H9 (cell line): ENCODE measurements at regions not wholly inside any gene's neighbourhood (a gene's known extent, or its start where the extent isn't known, plus 50 kb on each side); places are given as distances from the start of the nearest gene placed in this dataset.
"Not testable (repeated sequence)": the region's sequence is repeated elsewhere in the genome, so short reads cannot be mapped to it uniquely, and the experiment has no call there.

Experiments used
- DNase-seq: peaks from one replicate; pipeline ENCODE4 v3.0.0-alpha.2; 2017
- H2AFZ ChIP-seq: one replicate; pipeline ENCODE4 v1.6.1; 2013; ENCODE audit warnings: mild to moderate bottlenecking, low read length, control low read depth, moderate library complexity
- H2AK5ac ChIP-seq: 2 replicates; pipeline ENCODE4 v1.6.1; 2013; ENCODE audit warnings: low read length, control low read depth, mixed read lengths; ENCODE audit not compliant: insufficient read length
- H2BK120ac ChIP-seq: one replicate; pipeline ENCODE4 v1.6.1; 2013; ENCODE audit warnings: low read depth, mild to moderate bottlenecking, low read length, control low read depth, inconsistent platforms; ENCODE audit not compliant: poor library complexity, severe bottlenecking
- H2BK12ac ChIP-seq: 2 replicates; pipeline ENCODE4 v1.6.1; 2013; ENCODE audit warnings: low read length, control low read depth, mixed read lengths, low read depth; ENCODE audit not compliant: insufficient read length
- H2BK15ac ChIP-seq: 2 replicates; pipeline ENCODE4 v1.6.1; 2013; ENCODE audit warnings: low read depth, low read length, control low read depth
- H2BK20ac ChIP-seq: one replicate; pipeline ENCODE4 v1.6.1; 2013; ENCODE audit warnings: low read depth, mild to moderate bottlenecking, low read length, control low read depth, inconsistent platforms; ENCODE audit not compliant: poor library complexity, severe bottlenecking
- H2BK5ac ChIP-seq: 2 replicates; pipeline ENCODE4 v1.6.1; 2013; ENCODE audit warnings: low read length, control low read depth, mixed read lengths; ENCODE audit not compliant: insufficient read length
- H3K14ac ChIP-seq: 2 replicates; pipeline ENCODE4 v1.6.1; 2013; ENCODE audit warnings: low read length, control low read depth; ENCODE audit not compliant: insufficient read depth
- H3K18ac ChIP-seq: 2 replicates; pipeline ENCODE4 v1.6.1; 2013; ENCODE audit warnings: low read depth, mild to moderate bottlenecking, mixed read lengths, low read length, control low read depth; ENCODE audit not compliant: insufficient read length
- H3K23ac ChIP-seq: 2 replicates; pipeline ENCODE4 v1.6.1; 2013; ENCODE audit warnings: low read length, control low read depth, mixed read lengths, low read depth; ENCODE audit not compliant: insufficient read length
- H3K23me2 ChIP-seq: 2 replicates; pipeline ENCODE4 v1.6.1; 2013; ENCODE audit warnings: low read depth, mild to moderate bottlenecking, mixed read lengths, low read length, control low read depth; ENCODE audit not compliant: insufficient read length, poor library complexity, severe bottlenecking
- H3K27ac ChIP-seq: 2 replicates; pipeline ENCODE4 v1.5.1; 2013; ENCODE audit warnings: low read length, control low read depth, mixed read lengths, low read depth; ENCODE audit not compliant: insufficient read length
- H3K27me3 ChIP-seq: 2 replicates; pipeline ENCODE4 v1.6.1; 2013; ENCODE audit warnings: low read length, control low read depth, inconsistent platforms; ENCODE audit not compliant: insufficient read depth
- H3K4ac ChIP-seq: 2 replicates; pipeline ENCODE4 v1.6.1; 2013; ENCODE audit warnings: low read depth, mild to moderate bottlenecking, control low read depth, inconsistent platforms, low read length, moderate library complexity
- H3K4me1 ChIP-seq: 2 replicates; pipeline ENCODE4 v1.6.1; 2013; ENCODE audit warnings: low read length, control low read depth, inconsistent platforms; ENCODE audit not compliant: insufficient read depth
- H3K4me2 ChIP-seq: 2 replicates; pipeline ENCODE4 v1.6.1; 2013; ENCODE audit warnings: low read length, control low read depth, mixed read lengths; ENCODE audit not compliant: insufficient read length, insufficient read depth
- H3K56ac ChIP-seq: 2 replicates; pipeline ENCODE4 v1.6.1; 2013; ENCODE audit warnings: low read depth, mild to moderate bottlenecking, mixed read lengths, low read length, control low read depth; ENCODE audit not compliant: insufficient read length
- H3K79me1 ChIP-seq: 2 replicates; pipeline ENCODE4 v1.6.1; 2013; ENCODE audit warnings: low read depth, mild to moderate bottlenecking, moderate library complexity, low read length, control low read depth, inconsistent platforms; ENCODE audit not compliant: insufficient read depth, poor library complexity, severe bottlenecking
- H3K79me2 ChIP-seq: 2 replicates; pipeline ENCODE4 v1.6.1; 2013; ENCODE audit warnings: low read length, control low read depth, inconsistent platforms; ENCODE audit not compliant: insufficient read depth
- H3K9ac ChIP-seq: 2 replicates; pipeline ENCODE4 v1.6.1; 2013; ENCODE audit warnings: low read length, control low read depth, mixed read lengths; ENCODE audit not compliant: insufficient read length; ENCODE audit errors: extremely low read depth
- H3K9me3 ChIP-seq: one replicate; pipeline ENCODE4 v1.6.1; 2013; ENCODE audit warnings: low read depth, low read length, inconsistent platforms; ENCODE audit not compliant: control insufficient read depth
- H3T11ph ChIP-seq: one replicate; pipeline ENCODE4 v1.6.1; 2013; ENCODE audit warnings: mild to moderate bottlenecking, low read length, control low read depth, inconsistent platforms
- H4K20me1 ChIP-seq: one replicate; pipeline ENCODE4 v1.6.1; 2013; ENCODE audit not compliant: control insufficient read depth, insufficient read length, insufficient read depth
- H4K5ac ChIP-seq: 2 replicates; pipeline ENCODE4 v1.6.1; 2013; ENCODE audit warnings: low read depth, mild to moderate bottlenecking, mixed read lengths, low read length, control low read depth; ENCODE audit not compliant: insufficient read length
- H4K8ac ChIP-seq: replicated peaks from 2 replicates; pipeline ENCODE4 v1.6.1; 2013; ENCODE audit warnings: low read length, control low read depth, mixed read lengths, low read depth; ENCODE audit not compliant: insufficient read length
- H4K91ac ChIP-seq: 2 replicates; pipeline ENCODE4 v1.6.1; 2013; ENCODE audit warnings: low read depth, mild to moderate bottlenecking, moderate library complexity, mixed read lengths, low read length, control low read depth; ENCODE audit not compliant: insufficient read length
- H3K27ac Mint-ChIP-seq, 3 experiments: 2 replicates in 2 of 3; 3 replicates in 1 of 3; pipeline ENCODE4 v1.8.0; 2020 to 2021; ENCODE audit warnings: mixed read lengths in 3 of 3, mild to moderate bottlenecking in 1 of 3, moderate library complexity in 1 of 3
- H3K27me3 Mint-ChIP-seq: 2 replicates; pipeline ENCODE4 v1.8.0; 2021; ENCODE audit warnings: low read depth, mild to moderate bottlenecking, moderate library complexity, mixed read lengths
- H3K36me3 Mint-ChIP-seq, 3 experiments: 2 replicates in 2 of 3; 3 replicates in 1 of 3; pipeline ENCODE4 v1.8.0; 2020 to 2021; ENCODE audit warnings: low read depth in 3 of 3, mixed read lengths in 3 of 3; ENCODE audit not compliant: insufficient read depth in 1 of 3
- H3K4me1 Mint-ChIP-seq, 2 experiments: 2 replicates each; pipeline ENCODE4 v1.8.0; 2020; ENCODE audit warnings: mixed read lengths in 2 of 2
- H3K4me3 Mint-ChIP-seq, 2 experiments: 2 replicates in 1 of 2; 3 replicates in 1 of 2; pipeline ENCODE4 v1.8.0; 2020 to 2021; ENCODE audit warnings: mild to moderate bottlenecking in 2 of 2, mixed read lengths in 2 of 2, moderate library complexity in 1 of 2
- H3K9me3 Mint-ChIP-seq, 2 experiments: 2 replicates in 1 of 2; 3 replicates in 1 of 2; pipeline ENCODE4 v1.8.0; 2020; ENCODE audit warnings: mild to moderate bottlenecking in 2 of 2, mixed read lengths in 2 of 2, moderate library complexity in 1 of 2
- WGBS: extraction: QIAGEN DNeasy Blood & Tissue Kit; methylation state at CpG from one replicate; pipeline ENCODE4 v1.1.7; 2013; ENCODE audit warnings: missing lambda C conversion rate, low lambda C conversion rate, mixed read lengths; ENCODE audit not compliant: insufficient read length; ENCODE audit errors: extremely low coverage; 5-methylcytosine and 5-hydroxymethylcytosine counted together
- TF ChIP-seq, protein P1 (sequence below): fragments of 200-600 bp; sonication (generic); conservative IDR thresholded peaks from 3 replicates; pipeline ENCODE4 v1.8.0; 2021; ENCODE audit warnings: antibody characterized with exemption, mild to moderate bottlenecking

DNA sequence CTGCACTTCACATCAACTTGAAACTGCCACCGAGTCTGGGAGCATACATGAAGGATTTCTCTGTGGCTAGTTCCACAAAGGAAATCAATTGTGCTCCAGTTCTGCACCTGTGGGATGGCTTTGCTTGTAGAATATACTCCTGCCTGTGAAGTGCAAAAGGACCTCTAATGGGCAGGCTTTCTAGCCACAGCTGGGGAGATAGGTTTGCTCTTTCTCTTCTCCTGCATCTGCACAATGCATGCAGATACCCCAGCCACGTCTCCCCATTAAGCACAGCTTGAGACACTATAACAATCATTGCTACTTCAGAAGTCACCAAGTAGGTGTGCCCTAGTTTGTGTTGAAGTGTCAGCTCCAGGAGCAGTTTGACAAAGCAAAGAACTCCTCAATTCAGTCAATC is 364.6 kb downstream of the ZIC3 start:
- peaks cover 33 to 52% of the 10 kb centered on the region in 2 experiments for H3K9me3 Mint-ChIP-seq
- H3K4ac ChIP-seq = no peak overlapping the region
- H3K27ac Mint-ChIP-seq = no peak overlapping the region
- no peak overlapping the region for H4K8ac ChIP-seq
- peak; percentile 28 for DNase-seq
- H4K5ac ChIP-seq = no peak overlapping the region
- H3K56ac ChIP-seq = no peak overlapping the region
- no peak overlapping the region for H3K4me3 Mint-ChIP-seq
- no peaks in the 10 kb centered on the region for H3K23me2 ChIP-seq
- no peaks in the 10 kb centered on the region for H3K27me3 ChIP-seq
- H3K27me3 Mint-ChIP-seq = no peaks in the 10 kb centered on the region; the same call in 1 of the 2 replicates
- H2BK5ac ChIP-seq = no peak overlapping the region
- H2BK12ac ChIP-seq = no peak overlapping the region
- H3K23ac ChIP-seq = no peak overlapping the region
- peaks cover 16 to 17% (median 17%) of the 10 kb centered on the region in 3 experiments for H3K36me3 Mint-ChIP-seq
- no peak overlapping the region for H2BK20ac ChIP-seq
- no peak overlapping the region for H3K18ac ChIP-seq
- H4K91ac ChIP-seq = no peak overlapping the region
- H3T11ph ChIP-seq = no peak overlapping the region
- TF ChIP-seq, protein P1, sequence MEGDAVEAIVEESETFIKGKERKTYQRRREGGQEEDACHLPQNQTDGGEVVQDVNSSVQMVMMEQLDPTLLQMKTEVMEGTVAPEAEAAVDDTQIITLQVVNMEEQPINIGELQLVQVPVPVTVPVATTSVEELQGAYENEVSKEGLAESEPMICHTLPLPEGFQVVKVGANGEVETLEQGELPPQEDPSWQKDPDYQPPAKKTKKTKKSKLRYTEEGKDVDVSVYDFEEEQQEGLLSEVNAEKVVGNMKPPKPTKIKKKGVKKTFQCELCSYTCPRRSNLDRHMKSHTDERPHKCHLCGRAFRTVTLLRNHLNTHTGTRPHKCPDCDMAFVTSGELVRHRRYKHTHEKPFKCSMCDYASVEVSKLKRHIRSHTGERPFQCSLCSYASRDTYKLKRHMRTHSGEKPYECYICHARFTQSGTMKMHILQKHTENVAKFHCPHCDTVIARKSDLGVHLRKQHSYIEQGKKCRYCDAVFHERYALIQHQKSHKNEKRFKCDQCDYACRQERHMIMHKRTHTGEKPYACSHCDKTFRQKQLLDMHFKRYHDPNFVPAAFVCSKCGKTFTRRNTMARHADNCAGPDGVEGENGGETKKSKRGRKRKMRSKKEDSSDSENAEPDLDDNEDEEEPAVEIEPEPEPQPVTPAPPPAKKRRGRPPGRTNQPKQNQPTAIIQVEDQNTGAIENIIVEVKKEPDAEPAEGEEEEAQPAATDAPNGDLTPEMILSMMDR = no peak
- no peaks in the 10 kb centered on the region for H3K79me1 ChIP-seq
- no peak overlapping the region for H3K14ac ChIP-seq
- no peak overlapping the region for H2AK5ac ChIP-seq
- H3K79me2 ChIP-seq = no peaks in the 10 kb centered on the region
- H3K27ac ChIP-seq = no peak overlapping the region
- no peak overlapping the region for H2BK120ac ChIP-seq
- H3K4me1 ChIP-seq = peaks cover 3% of the 10 kb centered on the region; the same call in 1 of the 2 replicates
- peaks cover 7% of the 10 kb centered on the region for H3K9me3 ChIP-seq
- H2AFZ ChIP-seq = no peak overlapping the region
- no peak overlapping the region for H2BK15ac ChIP-seq
- WGBS = no CpG with 5 or more reads among the region's 2 CpGs
- H3K4me2 ChIP-seq = no peak overlapping the region
- H3K9ac ChIP-seq = no peak overlapping the region
- H4K20me1 ChIP-seq = no peaks in the 10 kb centered on the region
- peaks cover 20 to 21% of the 10 kb centered on the region in 2 experiments for H3K4me1 Mint-ChIP-seq

DNA sequence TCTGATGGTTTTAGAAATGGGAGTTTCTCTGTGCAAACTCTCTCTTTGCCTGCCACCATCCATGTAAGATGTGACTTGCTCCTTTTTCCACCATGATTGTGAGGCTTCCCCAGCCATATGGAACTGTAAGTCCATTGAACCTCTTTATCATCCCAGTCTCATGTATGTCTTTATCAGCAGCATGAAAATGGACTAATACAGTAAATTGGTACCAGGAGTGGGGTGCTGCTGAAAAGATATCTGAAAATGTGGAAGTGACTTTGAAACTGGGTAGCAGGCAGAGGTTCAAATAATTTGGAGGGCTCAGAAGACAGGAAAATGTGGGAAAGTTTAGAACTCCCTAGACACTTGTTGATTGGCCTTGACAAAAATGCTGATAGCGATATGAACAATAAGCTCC is 368.3 kb downstream of the ZIC3 start:
- H4K91ac ChIP-seq, H2AFZ ChIP-seq, H3K4me1 ChIP-seq: not testable (repeated sequence)

More for the DNA sequence above, 368.3 kb downstream of the ZIC3 start:
- H3K4me1 Mint-ChIP-seq = peaks cover 18% of the 10 kb centered on the region in 2 experiments
- not testable (repeated sequence) for H3K79me1 ChIP-seq, H3T11ph ChIP-seq, H3K23ac ChIP-seq, H3K4ac ChIP-seq, H2BK120ac ChIP-seq, H2BK20ac ChIP-seq, H3K4me3 Mint-ChIP-seq, H3K9ac ChIP-seq, H2AK5ac ChIP-seq, H3K56ac ChIP-seq, H3K9me3 ChIP-seq, DNase-seq, H3K79me2 ChIP-seq, H3K23me2 ChIP-seq, H2BK15ac ChIP-seq, H3K27ac ChIP-seq, H3K4me2 ChIP-seq, H3K18ac ChIP-seq, H3K27me3 Mint-ChIP-seq, H3K27ac Mint-ChIP-seq, H2BK5ac ChIP-seq, H4K20me1 ChIP-seq, H3K14ac ChIP-seq, H2BK12ac ChIP-seq, H4K5ac ChIP-seq, H3K27me3 ChIP-seq, H4K8ac ChIP-seq
- peaks cover 22 to 34% (median 23%) of the 10 kb centered on the region in 3 experiments for H3K36me3 Mint-ChIP-seq
- peaks cover 58 to 74% of the 10 kb centered on the region in 2 experiments for H3K9me3 Mint-ChIP-seq
- no CpG with 5 or more reads among the region's 1 CpG for WGBS
